ENCODE measurements at regions not wholly inside any gene's neighbourhood (a gene's known extent, or its start where the extent isn't known, plus 50 kb on each side); places are given as distances from the start of the nearest gene placed in this dataset.

DNA sequence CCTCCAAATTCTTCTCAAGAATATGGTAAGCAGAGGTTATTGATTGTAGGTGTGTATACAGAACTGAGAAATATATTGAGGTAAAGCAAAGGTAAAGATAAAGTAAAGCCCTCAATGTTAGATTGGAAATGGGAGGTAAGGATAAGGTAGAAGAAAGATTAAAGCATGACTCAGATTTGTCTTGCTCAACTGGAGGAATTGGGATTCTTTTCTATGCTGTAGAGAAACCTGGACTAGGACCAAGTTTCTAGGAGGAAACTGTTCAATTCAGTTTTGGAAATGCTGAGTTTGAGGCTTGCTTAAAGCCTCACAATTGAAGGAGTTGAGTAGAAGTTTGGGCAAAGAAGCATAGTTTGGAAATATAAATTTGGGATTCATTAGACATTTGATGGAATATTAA lies 634.0 kb upstream of the PTCHD4 start:
- Histone ChIP-seq H3K27ac (no peak overlapping the region), H3K36me3 (no peaks in the 10 kb centered on the region), H3K9me3 (no peaks in the 10 kb centered on the region), H3K27me3 (no peaks in the 10 kb centered on the region), H3K4me3 (replicated peaks in 1 of 3) (no peak overlapping the region), H3K4me1 (no peaks in the 10 kb centered on the region)
- TF ChIP-seq, protein P1, sequence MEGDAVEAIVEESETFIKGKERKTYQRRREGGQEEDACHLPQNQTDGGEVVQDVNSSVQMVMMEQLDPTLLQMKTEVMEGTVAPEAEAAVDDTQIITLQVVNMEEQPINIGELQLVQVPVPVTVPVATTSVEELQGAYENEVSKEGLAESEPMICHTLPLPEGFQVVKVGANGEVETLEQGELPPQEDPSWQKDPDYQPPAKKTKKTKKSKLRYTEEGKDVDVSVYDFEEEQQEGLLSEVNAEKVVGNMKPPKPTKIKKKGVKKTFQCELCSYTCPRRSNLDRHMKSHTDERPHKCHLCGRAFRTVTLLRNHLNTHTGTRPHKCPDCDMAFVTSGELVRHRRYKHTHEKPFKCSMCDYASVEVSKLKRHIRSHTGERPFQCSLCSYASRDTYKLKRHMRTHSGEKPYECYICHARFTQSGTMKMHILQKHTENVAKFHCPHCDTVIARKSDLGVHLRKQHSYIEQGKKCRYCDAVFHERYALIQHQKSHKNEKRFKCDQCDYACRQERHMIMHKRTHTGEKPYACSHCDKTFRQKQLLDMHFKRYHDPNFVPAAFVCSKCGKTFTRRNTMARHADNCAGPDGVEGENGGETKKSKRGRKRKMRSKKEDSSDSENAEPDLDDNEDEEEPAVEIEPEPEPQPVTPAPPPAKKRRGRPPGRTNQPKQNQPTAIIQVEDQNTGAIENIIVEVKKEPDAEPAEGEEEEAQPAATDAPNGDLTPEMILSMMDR (IDR thresholded peaks at IDR 0.05), result no peak
- no peak for TF ChIP-seq POLR2A (IDR thresholded peaks at IDR 0.05)
- no peak for DNase-seq
- intact Hi-C loops (cut with DNase I), result no loop called here

DNA sequence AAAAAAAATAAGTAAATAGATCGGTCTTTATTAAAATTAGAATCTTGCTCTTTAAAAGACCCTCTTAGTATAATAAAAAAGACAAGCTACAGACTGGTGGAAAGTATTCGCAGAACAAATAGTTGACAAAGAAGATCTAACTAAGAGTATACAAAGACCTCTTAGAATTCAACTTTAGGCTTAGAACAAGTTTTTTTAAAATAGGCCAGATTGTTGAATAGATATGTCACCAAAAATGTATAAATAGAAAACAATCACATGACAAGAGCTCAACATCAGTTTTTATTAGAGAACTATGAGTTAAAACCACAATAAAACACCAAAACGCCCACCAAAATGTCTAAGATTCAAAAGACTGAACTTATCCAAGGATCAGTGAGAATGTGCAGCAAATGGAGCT lies 632.7 kb upstream of the PTCHD4 start:
- TF ChIP-seq, protein P1 (IDR thresholded peaks at IDR 0.05), result no peak
- no peak for TF ChIP-seq POLR2A (IDR thresholded peaks at IDR 0.05)
- 81 to 86% methylated on average over 3 of the region's 3 CpGs for WGBS, 2 donors
- intact Hi-C loops (cut with DNase I), result no loop called here
- no peak for DNase-seq
- no peaks in the 10 kb centered on the region for H3K27me3 ChIP-seq
- H3K4me3 ChIP-seq (replicated peaks in 1 of 3), result no peak overlapping the region
- no peaks in the 10 kb centered on the region for H3K9me3 ChIP-seq
- no peak overlapping the region for H3K27ac ChIP-seq
- H3K36me3 ChIP-seq, result no peaks in the 10 kb centered on the region
- H3K4me1 ChIP-seq, result no peaks in the 10 kb centered on the region

DNA sequence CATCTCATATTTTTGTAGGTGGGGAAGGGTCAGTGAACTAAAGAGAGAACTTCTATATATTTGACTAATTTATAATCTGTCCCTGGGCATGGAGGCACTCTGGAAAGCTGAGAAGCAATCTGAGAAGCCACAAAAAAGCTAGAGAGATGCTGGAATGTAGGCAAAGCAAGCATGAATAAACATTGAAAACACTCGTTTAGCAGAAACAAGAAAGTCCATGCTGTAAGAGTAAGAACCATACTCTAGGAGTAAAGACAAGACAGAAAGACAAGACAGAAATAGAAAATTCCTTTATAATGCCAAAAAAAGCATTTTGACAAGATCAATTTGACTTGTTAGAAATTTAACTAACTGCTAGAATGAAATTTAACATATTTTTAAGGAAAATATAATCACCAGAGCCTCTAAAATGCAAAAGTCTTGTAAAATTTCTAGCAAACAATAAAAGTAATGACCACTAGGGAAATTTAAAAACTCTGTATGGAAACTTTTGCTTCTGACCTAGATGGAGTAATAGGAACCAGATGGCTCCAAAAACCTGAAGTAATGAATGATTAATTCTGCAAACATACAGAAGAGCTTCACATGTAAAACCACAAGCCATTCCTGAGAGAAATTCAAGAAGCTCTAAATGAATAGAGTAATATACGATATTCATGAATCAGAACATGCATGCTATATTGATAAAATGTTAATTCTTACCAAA lies 625.7 kb upstream of the PTCHD4 start:
- WGBS, 2 donors, result 46 to 56% methylated on average over 2 of the region's 2 CpGs
- no peak overlapping the region for H3K27ac ChIP-seq
- no peaks in the 10 kb centered on the region for H3K9me3 ChIP-seq
- no peaks in the 10 kb centered on the region for H3K27me3 ChIP-seq
- H3K4me3 ChIP-seq (replicated peaks in 1 of 3), result no peak overlapping the region
- no peaks in the 10 kb centered on the region for H3K4me1 ChIP-seq
- TF ChIP-seq, protein P1 (IDR thresholded peaks at IDR 0.05), result no peak
- DNase-seq, result no peak
- no peaks in the 10 kb centered on the region for H3K36me3 ChIP-seq
- intact Hi-C loops (cut with DNase I), result no loop called here

DNA sequence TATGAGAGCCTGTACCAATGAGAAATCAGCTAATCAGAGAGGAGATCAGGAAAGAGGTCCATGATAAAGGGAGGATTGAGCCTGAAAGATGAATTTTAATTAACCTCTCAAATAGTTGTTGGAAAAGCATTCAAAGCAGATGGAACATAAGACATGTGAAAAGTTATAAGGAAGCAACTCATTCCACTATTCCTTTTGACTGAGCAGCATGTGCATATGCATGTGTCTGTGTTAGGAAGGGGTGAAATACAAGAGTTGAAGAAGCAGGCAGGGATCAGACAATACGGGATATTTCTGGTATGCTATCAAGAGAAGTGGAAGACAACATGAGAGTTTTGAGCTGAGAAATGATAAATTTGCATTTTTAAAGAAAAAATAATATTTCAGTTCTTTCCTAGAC lies 624.8 kb upstream of the PTCHD4 start:
- no peak for DNase-seq
- Histone ChIP-seq H3K4me3 (replicated peaks in 1 of 3) (no peak overlapping the region), H3K27ac (no peak overlapping the region), H3K27me3 (no peaks in the 10 kb centered on the region), H3K4me1 (no peaks in the 10 kb centered on the region), H3K36me3 (no peaks in the 10 kb centered on the region), H3K9me3 (no peaks in the 10 kb centered on the region)
- WGBS, 2 donors, result 74 to 76% methylated on average over 1 of the region's 1 CpG
- no peak for TF ChIP-seq POLR2A (IDR thresholded peaks at IDR 0.05)
- TF ChIP-seq, protein P1 (IDR thresholded peaks at IDR 0.05), result no peak
- intact Hi-C loops (cut with DNase I), result no loop called here

DNA sequence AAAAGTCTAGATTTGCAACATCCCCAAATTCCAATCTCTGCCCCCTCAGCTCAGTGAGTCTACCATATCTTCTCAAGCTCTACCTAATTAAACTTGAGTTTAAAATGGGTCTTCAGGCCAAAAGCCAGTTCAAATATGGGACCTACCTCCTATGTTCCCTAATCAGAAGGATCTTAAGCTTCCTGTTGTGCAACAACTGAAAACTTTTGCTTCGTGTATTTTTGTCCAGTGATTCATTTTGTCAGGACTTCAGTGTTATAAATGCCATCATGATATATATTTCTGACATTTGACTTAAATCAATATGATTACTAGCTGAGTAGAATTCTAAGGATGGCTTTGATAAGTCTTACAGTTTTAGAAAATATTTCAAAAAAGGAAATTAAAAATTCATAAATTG lies 622.6 kb upstream of the PTCHD4 start:
- Histone ChIP-seq H3K9me3 (no peaks in the 10 kb centered on the region), H3K4me3 (replicated peaks in 1 of 3) (no peak overlapping the region), H3K27ac (no peak overlapping the region), H3K36me3 (no peaks in the 10 kb centered on the region), H3K27me3 (no peaks in the 10 kb centered on the region), H3K4me1 (no peaks in the 10 kb centered on the region)
- no peak for DNase-seq
- intact Hi-C loops (cut with DNase I), result no loop called here
- TF ChIP-seq, protein P1 (IDR thresholded peaks at IDR 0.05), result no peak
- no peak for TF ChIP-seq POLR2A (IDR thresholded peaks at IDR 0.05)
- 68 to 71% methylated on average over 1 of the region's 1 CpG for WGBS, 2 donors
